GM23338 (cell line): ENCODE measurements at regions not wholly inside any gene's neighbourhood (a gene's known extent, or its start where the extent isn't known, plus 50 kb on each side); places are given as distances from the start of the nearest gene placed in this dataset.

Experiments used
- ATAC-seq: fragments of 200-7000 bp; cut with Tn5 transposase; 3 replicates; pipeline ENCODE4 v1.9.1; 2020
- DNase-seq: peaks from one replicate; pipeline ENCODE4 v3.0.0-alpha.2; 2015; ENCODE audit warnings: low spot score
- H2AFZ ChIP-seq: fragments of 200-600 bp; sonication (generic); 2 replicates; pipeline ENCODE4 v1.8.0; 2016; ENCODE audit warnings: antibody characterized with exemption, mild to moderate bottlenecking, moderate library complexity
- H3F3A ChIP-seq: fragments of 200-600 bp; sonication (generic); replicated peaks from 2 replicates; pipeline ENCODE4 v1.8.0; 2017; ENCODE audit warnings: antibody characterized with exemption, mixed run types, low read depth
- H3K27ac ChIP-seq: fragments of 200-600 bp; sonication (generic); 2 replicates; pipeline ENCODE4 v1.6.1; 2016; ENCODE audit warnings: low read depth
- H3K27me3 ChIP-seq: fragments of 200-600 bp; sonication (generic); 2 replicates; pipeline ENCODE4 v1.8.0; 2016; ENCODE audit warnings: mild to moderate bottlenecking, mixed run types, moderate library complexity; ENCODE audit not compliant: insufficient read depth
- H3K36me3 ChIP-seq: fragments of 200-600 bp; sonication (generic); 2 replicates; pipeline ENCODE4 v1.8.0; 2016; ENCODE audit warnings: mild to moderate bottlenecking; ENCODE audit not compliant: insufficient read depth
- H3K4me1 ChIP-seq: fragments of 200-600 bp; sonication (generic); 2 replicates; pipeline ENCODE4 v1.8.0; 2016; ENCODE audit warnings: mild to moderate bottlenecking, moderate library complexity; ENCODE audit not compliant: insufficient read depth
- H3K4me2 ChIP-seq: fragments of 200-600 bp; sonication (generic); 2 replicates; pipeline ENCODE4 v1.7.1; 2017; ENCODE audit warnings: mixed run types
- H3K4me3 ChIP-seq: fragments of 200-600 bp; sonication (generic); 2 replicates; pipeline ENCODE4 v1.6.1; 2016; ENCODE audit warnings: mixed run types
- H3K79me2 ChIP-seq: fragments of 200-600 bp; sonication (generic); replicated peaks from 2 replicates; pipeline ENCODE4 v1.8.0; 2017; ENCODE audit warnings: mild to moderate bottlenecking; ENCODE audit not compliant: insufficient read depth
- H3K9me2 ChIP-seq: fragments of 200-600 bp; sonication (generic); 2 replicates; pipeline ENCODE4 v1.8.0; 2017; ENCODE audit not compliant: insufficient read depth
- H4K20me1 ChIP-seq: fragments of 200-600 bp; sonication (generic); replicated peaks from 2 replicates; pipeline ENCODE4 v1.8.0; 2017; ENCODE audit warnings: mild to moderate bottlenecking; ENCODE audit not compliant: insufficient read depth
- H3K27ac Mint-ChIP-seq: 2 replicates; pipeline ENCODE4 v1.8.0; 2020; ENCODE audit warnings: inconsistent platforms, mild to moderate bottlenecking, moderate library complexity, mixed read lengths
- H3K27me3 Mint-ChIP-seq: 3 replicates; pipeline ENCODE4 v1.8.0; 2022; ENCODE audit warnings: low read depth, mild to moderate bottlenecking, moderate library complexity, mixed read lengths, inconsistent platforms; ENCODE audit not compliant: insufficient read depth, poor library complexity
- H3K36me3 Mint-ChIP-seq: 3 replicates; pipeline ENCODE4 v1.8.0; 2021; ENCODE audit warnings: low read depth, mild to moderate bottlenecking, inconsistent platforms, moderate library complexity, mixed read lengths
- H3K4me1 Mint-ChIP-seq: 3 replicates; pipeline ENCODE4 v1.8.0; 2020; ENCODE audit warnings: mild to moderate bottlenecking, inconsistent platforms, mixed read lengths
- H3K4me3 Mint-ChIP-seq: 3 replicates; pipeline ENCODE4 v1.8.0; 2021; ENCODE audit warnings: moderate library complexity, mild to moderate bottlenecking, inconsistent platforms, mixed read lengths
- H3K9me3 Mint-ChIP-seq: 3 replicates; pipeline ENCODE4 v1.8.0; 2020; ENCODE audit warnings: moderate library complexity, mild to moderate bottlenecking, inconsistent platforms, mixed read lengths
- CREB1 ChIP-seq: fragments of 250-450 bp; sonication (Bioruptor Pico); IDR thresholded peaks from 2 replicates; pipeline ENCODE4 v1.5.0; 2020; ENCODE audit warnings: low read depth, mild to moderate bottlenecking, moderate library complexity
- CTCF ChIP-seq, 2 experiments: fragments of 200-600 bp in 1 of 2; sonication (generic) in 1 of 2; conservative IDR thresholded peaks; 2 replicates each; pipeline versions ENCODE4 v1.5.1 to v1.6.1; 2016 to 2017; ENCODE audit warnings: antibody characterized with exemption in 2 of 2, low read depth in 2 of 2, mild to moderate bottlenecking in 2 of 2, moderate library complexity in 1 of 2
- EZH2 ChIP-seq: fragments of 200-600 bp; sonication (generic); IDR thresholded peaks from one replicate; pipeline ENCODE4 v1.8.0; 2017; ENCODE audit warnings: antibody characterized with exemption, mild to moderate bottlenecking, low read depth; ENCODE audit not compliant: unreplicated experiment
- EZH2phosphoT487 ChIP-seq: fragments of 200-600 bp; sonication (generic); IDR thresholded peaks from one replicate; pipeline ENCODE4 v1.8.1; 2018; ENCODE audit warnings: antibody characterized with exemption; ENCODE audit not compliant: unreplicated experiment
- JUNB ChIP-seq: IDR thresholded peaks from one replicate; pipeline ENCODE4 v1.6.1; 2016; ENCODE audit warnings: antibody characterized with exemption; ENCODE audit not compliant: unreplicated experiment
- NANOG ChIP-seq: IDR thresholded peaks from 2 replicates; pipeline ENCODE4 v1.6.1; 2016; ENCODE audit warnings: antibody characterized with exemption, borderline replicate concordance
- POLR2AphosphoS5 ChIP-seq: IDR thresholded peaks from 2 replicates; pipeline ENCODE4 v1.6.1; 2016; ENCODE audit warnings: antibody characterized with exemption, low read depth
- STAT1 ChIP-seq: IDR thresholded peaks from one replicate; pipeline ENCODE4 v1.6.1; 2016; ENCODE audit warnings: antibody characterized with exemption; ENCODE audit not compliant: unreplicated experiment
- ZNF114 ChIP-seq: fragments of 250-450 bp; sonication (Bioruptor Pico); IDR thresholded peaks from 2 replicates; pipeline ENCODE4 v1.5.0; 2020; ENCODE audit warnings: mild to moderate bottlenecking, moderate library complexity
- ZNF331 ChIP-seq: fragments of 250-450 bp; sonication (Bioruptor Pico); IDR thresholded peaks from 2 replicates; pipeline ENCODE4 v1.5.0; 2020; ENCODE audit warnings: low read depth, mild to moderate bottlenecking, moderate library complexity
- TF ChIP-seq, protein P1 (sequence below): IDR thresholded peaks from one replicate; pipeline ENCODE4 v1.6.1; 2018; ENCODE audit warnings: antibody characterized with exemption; ENCODE audit not compliant: unreplicated experiment
- TF ChIP-seq, protein P2 (sequence below): IDR thresholded peaks from 2 replicates; pipeline ENCODE4 v1.6.1; 2016; ENCODE audit warnings: antibody characterized with exemption
- TF ChIP-seq, protein P3 (sequence below): fragments of 250-450 bp; sonication (Bioruptor Pico); IDR thresholded peaks from 2 replicates; pipeline ENCODE4 v1.5.0; 2020; ENCODE audit warnings: mild to moderate bottlenecking, moderate library complexity

DNA sequence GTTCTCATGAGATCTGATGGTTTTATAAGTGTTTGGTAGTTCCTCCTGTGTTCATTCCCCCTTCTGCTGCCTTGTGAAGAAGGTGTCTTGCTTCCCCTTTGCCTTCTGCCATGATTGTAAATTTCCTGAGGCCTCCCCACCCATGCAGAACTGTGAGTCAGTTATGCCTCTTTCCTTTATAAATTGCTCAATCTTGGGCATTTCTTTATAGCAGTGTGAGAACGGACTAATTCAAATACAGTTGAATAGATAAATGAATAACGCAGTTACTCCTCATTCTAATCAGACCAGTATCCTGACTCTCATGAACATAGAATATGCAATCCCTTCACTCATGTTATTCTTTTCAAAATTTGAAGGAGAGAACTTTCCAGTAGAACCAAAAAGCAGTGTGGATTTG, 375.0 kb upstream of the FZD8 start:
- no peak overlapping the region for H3K27ac Mint-ChIP-seq
- no peak overlapping the region for H3K4me3 ChIP-seq
- no peak for DNase-seq

More for the DNA sequence above, 375.0 kb upstream of the FZD8 start:
- Histone ChIP-seq H3K4me1 (peaks cover 4% of the 10 kb centered on the region; the same call in 1 of the 2 replicates), H3K27me3 (no peaks in the 10 kb centered on the region), H3F3A (no peaks in the 10 kb centered on the region), H3K36me3 (no peaks in the 10 kb centered on the region), H4K20me1 (no peaks in the 10 kb centered on the region), H3K4me2 (no peak overlapping the region), H3K9me2 (no peaks in the 10 kb centered on the region), H3K27ac (no peak overlapping the region), H2AFZ (no peak overlapping the region), H3K79me2 (no peaks in the 10 kb centered on the region)
- H3K4me3 Mint-ChIP-seq, result no peak overlapping the region
- no peaks in the 10 kb centered on the region for H3K36me3 Mint-ChIP-seq
- peaks cover 3% of the 10 kb centered on the region; the same call in 1 of the 3 replicates for H3K9me3 Mint-ChIP-seq
- TF ChIP-seq STAT1 (no peak), ZNF114 (CRISPR knock-in tag) (no peak), POLR2AphosphoS5 (no peak), JUNB (no peak), EZH2 (no peak), ZNF331 (CRISPR knock-in tag) (no peak), EZH2phosphoT487 (no peak), NANOG (no peak), CTCF (conservative IDR thresholded peaks at IDR 0.05; ENCODE audit: low read depth in 2 of 2) (no peak), CREB1 (CRISPR knock-in tag) (no peak)
- TF ChIP-seq, protein P1, sequence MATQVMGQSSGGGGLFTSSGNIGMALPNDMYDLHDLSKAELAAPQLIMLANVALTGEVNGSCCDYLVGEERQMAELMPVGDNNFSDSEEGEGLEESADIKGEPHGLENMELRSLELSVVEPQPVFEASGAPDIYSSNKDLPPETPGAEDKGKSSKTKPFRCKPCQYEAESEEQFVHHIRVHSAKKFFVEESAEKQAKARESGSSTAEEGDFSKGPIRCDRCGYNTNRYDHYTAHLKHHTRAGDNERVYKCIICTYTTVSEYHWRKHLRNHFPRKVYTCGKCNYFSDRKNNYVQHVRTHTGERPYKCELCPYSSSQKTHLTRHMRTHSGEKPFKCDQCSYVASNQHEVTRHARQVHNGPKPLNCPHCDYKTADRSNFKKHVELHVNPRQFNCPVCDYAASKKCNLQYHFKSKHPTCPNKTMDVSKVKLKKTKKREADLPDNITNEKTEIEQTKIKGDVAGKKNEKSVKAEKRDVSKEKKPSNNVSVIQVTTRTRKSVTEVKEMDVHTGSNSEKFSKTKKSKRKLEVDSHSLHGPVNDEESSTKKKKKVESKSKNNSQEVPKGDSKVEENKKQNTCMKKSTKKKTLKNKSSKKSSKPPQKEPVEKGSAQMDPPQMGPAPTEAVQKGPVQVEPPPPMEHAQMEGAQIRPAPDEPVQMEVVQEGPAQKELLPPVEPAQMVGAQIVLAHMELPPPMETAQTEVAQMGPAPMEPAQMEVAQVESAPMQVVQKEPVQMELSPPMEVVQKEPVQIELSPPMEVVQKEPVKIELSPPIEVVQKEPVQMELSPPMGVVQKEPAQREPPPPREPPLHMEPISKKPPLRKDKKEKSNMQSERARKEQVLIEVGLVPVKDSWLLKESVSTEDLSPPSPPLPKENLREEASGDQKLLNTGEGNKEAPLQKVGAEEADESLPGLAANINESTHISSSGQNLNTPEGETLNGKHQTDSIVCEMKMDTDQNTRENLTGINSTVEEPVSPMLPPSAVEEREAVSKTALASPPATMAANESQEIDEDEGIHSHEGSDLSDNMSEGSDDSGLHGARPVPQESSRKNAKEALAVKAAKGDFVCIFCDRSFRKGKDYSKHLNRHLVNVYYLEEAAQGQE, result no peak
- TF ChIP-seq, protein P2, sequence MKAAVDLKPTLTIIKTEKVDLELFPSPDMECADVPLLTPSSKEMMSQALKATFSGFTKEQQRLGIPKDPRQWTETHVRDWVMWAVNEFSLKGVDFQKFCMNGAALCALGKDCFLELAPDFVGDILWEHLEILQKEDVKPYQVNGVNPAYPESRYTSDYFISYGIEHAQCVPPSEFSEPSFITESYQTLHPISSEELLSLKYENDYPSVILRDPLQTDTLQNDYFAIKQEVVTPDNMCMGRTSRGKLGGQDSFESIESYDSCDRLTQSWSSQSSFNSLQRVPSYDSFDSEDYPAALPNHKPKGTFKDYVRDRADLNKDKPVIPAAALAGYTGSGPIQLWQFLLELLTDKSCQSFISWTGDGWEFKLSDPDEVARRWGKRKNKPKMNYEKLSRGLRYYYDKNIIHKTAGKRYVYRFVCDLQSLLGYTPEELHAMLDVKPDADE, result no peak
- TF ChIP-seq, protein P3, sequence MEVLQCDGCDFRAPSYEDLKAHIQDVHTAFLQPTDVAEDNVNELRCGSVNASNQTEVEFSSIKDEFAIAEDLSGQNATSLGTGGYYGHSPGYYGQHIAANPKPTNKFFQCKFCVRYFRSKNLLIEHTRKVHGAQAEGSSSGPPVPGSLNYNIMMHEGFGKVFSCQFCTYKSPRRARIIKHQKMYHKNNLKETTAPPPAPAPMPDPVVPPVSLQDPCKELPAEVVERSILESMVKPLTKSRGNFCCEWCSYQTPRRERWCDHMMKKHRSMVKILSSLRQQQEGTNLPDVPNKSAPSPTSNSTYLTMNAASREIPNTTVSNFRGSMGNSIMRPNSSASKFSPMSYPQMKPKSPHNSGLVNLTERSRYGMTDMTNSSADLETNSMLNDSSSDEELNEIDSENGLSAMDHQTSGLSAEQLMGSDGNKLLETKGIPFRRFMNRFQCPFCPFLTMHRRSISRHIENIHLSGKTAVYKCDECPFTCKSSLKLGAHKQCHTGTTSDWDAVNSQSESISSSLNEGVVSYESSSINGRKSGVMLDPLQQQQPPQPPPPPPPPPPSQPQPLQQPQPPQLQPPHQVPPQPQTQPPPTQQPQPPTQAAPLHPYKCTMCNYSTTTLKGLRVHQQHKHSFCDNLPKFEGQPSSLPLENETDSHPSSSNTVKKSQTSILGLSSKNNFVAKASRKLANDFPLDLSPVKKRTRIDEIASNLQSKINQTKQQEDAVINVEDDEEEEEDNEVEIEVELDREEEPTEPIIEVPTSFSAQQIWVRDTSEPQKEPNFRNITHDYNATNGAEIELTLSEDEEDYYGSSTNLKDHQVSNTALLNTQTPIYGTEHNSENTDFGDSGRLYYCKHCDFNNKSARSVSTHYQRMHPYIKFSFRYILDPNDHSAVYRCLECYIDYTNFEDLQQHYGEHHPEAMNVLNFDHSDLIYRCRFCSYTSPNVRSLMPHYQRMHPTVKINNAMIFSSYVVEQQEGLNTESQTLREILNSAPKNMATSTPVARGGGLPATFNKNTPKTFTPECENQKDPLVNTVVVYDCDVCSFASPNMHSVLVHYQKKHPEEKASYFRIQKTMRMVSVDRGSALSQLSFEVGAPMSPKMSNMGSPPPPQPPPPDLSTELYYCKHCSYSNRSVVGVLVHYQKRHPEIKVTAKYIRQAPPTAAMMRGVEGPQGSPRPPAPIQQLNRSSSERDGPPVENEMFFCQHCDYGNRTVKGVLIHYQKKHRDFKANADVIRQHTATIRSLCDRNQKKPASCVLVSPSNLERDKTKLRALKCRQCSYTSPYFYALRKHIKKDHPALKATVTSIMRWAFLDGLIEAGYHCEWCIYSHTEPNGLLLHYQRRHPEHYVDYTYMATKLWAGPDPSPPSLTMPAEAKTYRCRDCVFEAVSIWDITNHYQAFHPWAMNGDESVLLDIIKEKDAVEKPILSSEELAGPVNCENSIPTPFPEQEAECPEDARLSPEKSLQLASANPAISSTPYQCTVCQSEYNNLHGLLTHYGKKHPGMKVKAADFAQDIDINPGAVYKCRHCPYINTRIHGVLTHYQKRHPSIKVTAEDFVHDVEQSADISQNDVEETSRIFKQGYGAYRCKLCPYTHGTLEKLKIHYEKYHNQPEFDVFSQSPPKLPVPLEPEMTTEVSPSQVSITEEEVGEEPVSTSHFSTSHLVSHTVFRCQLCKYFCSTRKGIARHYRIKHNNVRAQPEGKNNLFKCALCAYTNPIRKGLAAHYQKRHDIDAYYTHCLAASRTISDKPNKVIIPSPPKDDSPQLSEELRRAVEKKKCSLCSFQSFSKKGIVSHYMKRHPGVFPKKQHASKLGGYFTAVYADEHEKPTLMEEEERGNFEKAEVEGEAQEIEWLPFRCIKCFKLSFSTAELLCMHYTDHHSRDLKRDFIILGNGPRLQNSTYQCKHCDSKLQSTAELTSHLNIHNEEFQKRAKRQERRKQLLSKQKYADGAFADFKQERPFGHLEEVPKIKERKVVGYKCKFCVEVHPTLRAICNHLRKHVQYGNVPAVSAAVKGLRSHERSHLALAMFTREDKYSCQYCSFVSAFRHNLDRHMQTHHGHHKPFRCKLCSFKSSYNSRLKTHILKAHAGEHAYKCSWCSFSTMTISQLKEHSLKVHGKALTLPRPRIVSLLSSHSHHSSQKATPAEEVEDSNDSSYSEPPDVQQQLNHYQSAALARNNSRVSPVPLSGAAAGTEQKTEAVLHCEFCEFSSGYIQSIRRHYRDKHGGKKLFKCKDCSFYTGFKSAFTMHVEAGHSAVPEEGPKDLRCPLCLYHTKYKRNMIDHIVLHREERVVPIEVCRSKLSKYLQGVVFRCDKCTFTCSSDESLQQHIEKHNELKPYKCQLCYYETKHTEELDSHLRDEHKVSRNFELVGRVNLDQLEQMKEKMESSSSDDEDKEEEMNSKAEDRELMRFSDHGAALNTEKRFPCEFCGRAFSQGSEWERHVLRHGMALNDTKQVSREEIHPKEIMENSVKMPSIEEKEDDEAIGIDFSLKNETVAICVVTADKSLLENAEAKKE (CRISPR knock-in tag), result no peak
- H3K27me3 Mint-ChIP-seq, result no peaks in the 10 kb centered on the region
- peaks cover 7% of the 10 kb centered on the region for H3K4me1 Mint-ChIP-seq
- no peak for ATAC-seq
